Tibial artery (tissue), 4 donors: ENCODE measurements at regions not wholly inside any gene's neighbourhood (a gene's known extent, or its start where the extent isn't known, plus 50 kb on each side); places are given as distances from the start of the nearest gene placed in this dataset.

Source experiments
- DNase-seq, 2 donors: peaks; one replicate each; pipeline ENCODE4 v3.0.0-alpha.2; 2019
- H3K27ac ChIP-seq, 2 donors: fragments of 200-600 bp; sonication (generic) in 1 of 2; 1 replicate in 1 of 2; 2 replicates in 1 of 2; pipeline ENCODE4 v1.5.1; 2018 to 2019; ENCODE audit warnings: mild to moderate bottlenecking in 1 of 2
- H3K27me3 ChIP-seq, 2 donors: fragments of 200-600 bp; sonication (generic) in 1 of 2; one replicate each; pipeline versions ENCODE4 v1.5.1 to v1.6.0; 2016 to 2019
- H3K36me3 ChIP-seq, 3 donors: fragments of 200-600 bp; sonication (generic) in 2 of 3; one replicate each; pipeline ENCODE4 v1.5.1; 2016 to 2019; ENCODE audit warnings: mild to moderate bottlenecking in 2 of 3
- H3K4me1 ChIP-seq, 4 donors: fragments of 200-600 bp; sonication (generic) in 2 of 4; 1 replicate in 3 of 4; 2 replicates in 1 of 4; pipeline ENCODE4 v1.5.1; 2016 to 2019
- H3K4me3 ChIP-seq, 2 donors: fragments of 200-600 bp; sonication (generic) in 1 of 2; 1 replicate in 1 of 2; 2 replicates in 1 of 2; pipeline ENCODE4 v1.5.1; 2018 to 2019; ENCODE audit warnings: mild to moderate bottlenecking in 2 of 2
- H3K9me3 ChIP-seq, 3 donors: fragments of 200-600 bp; sonication (generic) in 1 of 3; one replicate each; pipeline ENCODE4 v1.5.1; 2016 to 2019
- intact Hi-C: fragments of 100-400 bp; cut with DNase I; formaldehyde crosslinking; loops from one replicate; pipeline ENCODE4 v1.15.0; 2023; ENCODE audit warnings: low total_unique reads
- TF ChIP-seq, protein P1 (sequence below), 2 experiments: fragments of 200-600 bp in 1 of 2; fragments of 450-650 bp in 1 of 2; IDR thresholded peaks; one replicate each; pipeline ENCODE4 v1.5.1; 2017 to 2019; ENCODE audit warnings: antibody characterized with exemption in 2 of 2, mild to moderate bottlenecking in 1 of 2, moderate library complexity in 1 of 2

DNA sequence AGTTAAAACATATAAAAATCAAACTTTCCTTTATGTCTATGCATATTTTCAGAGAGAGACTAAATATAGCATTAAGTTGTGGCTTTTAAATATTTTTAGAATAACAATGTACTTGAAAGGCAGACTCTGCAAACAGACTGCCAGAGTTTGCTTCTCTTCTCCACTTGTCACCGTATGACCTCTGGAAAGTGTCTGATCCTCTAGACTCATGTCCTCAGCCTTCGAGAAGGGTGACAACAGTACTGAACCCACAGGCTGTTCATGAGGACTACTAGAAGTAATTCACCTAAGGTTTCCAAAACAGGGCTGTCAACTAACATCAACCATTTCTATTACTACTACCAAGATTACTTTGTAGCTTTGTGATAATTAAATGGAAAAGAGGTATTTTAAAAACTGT is 167.7 kb upstream of the TBCA start:
- Histone ChIP-seq H3K27ac (no peak overlapping the region), H3K36me3 (no peaks in the 10 kb centered on the region), H3K4me1 (no peaks in the 10 kb centered on the region), H3K27me3 (peaks cover 0 to 8% of the 10 kb centered on the region in 2 donors), H3K9me3 (peaks cover 0 to 5% (median 0%) of the 10 kb centered on the region in 3 donors), H3K4me3 (no peak overlapping the region)
- DNase-seq, result no peak
- intact Hi-C loops, result no loop called here
- TF ChIP-seq, protein P1, sequence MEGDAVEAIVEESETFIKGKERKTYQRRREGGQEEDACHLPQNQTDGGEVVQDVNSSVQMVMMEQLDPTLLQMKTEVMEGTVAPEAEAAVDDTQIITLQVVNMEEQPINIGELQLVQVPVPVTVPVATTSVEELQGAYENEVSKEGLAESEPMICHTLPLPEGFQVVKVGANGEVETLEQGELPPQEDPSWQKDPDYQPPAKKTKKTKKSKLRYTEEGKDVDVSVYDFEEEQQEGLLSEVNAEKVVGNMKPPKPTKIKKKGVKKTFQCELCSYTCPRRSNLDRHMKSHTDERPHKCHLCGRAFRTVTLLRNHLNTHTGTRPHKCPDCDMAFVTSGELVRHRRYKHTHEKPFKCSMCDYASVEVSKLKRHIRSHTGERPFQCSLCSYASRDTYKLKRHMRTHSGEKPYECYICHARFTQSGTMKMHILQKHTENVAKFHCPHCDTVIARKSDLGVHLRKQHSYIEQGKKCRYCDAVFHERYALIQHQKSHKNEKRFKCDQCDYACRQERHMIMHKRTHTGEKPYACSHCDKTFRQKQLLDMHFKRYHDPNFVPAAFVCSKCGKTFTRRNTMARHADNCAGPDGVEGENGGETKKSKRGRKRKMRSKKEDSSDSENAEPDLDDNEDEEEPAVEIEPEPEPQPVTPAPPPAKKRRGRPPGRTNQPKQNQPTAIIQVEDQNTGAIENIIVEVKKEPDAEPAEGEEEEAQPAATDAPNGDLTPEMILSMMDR (IDR thresholded peaks at IDR 0.05), result no peak

DNA sequence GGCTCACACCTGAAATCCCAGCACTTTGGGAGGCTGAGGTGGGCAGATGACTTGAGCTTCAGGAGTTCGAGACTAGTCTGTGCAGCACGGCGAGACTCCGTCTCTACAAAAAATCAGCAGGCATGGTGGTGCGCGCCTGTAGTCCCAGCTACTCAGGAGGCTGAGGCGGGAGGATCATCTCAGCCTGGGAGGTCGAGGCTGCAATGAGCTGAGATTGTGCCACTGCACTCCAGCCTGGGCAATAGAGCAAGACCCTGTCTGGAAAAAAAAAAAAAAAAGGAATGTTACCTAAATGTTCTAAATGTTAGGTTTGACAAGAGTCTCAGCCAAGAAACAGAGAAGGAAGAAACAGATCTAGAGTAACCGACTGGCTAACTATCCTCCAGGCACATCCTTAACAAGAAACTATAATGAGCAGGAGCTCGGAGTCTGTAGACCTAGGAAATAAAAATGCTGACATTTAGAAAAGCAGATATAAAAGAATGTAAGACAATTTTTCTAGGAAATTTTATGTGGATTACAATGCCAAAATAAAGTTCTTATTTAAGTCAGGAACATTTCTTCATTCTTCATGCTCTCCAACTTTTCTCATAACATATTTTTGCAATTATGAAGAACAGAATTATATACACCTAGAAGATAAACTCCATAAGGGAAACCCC is 166.6 kb upstream of the TBCA start:
- TF ChIP-seq, protein P1 (IDR thresholded peaks at IDR 0.05), result no peak
- H3K9me3 ChIP-seq, result peaks cover 0 to 5% (median 0%) of the 10 kb centered on the region in 3 donors
- intact Hi-C loops, result no loop called here
- H3K4me1 ChIP-seq, result no peaks in the 10 kb centered on the region
- H3K27me3 ChIP-seq, result peaks cover 0 to 8% of the 10 kb centered on the region in 2 donors
- H3K27ac ChIP-seq, result no peak overlapping the region
- no peaks in the 10 kb centered on the region for H3K36me3 ChIP-seq
- DNase-seq, result no peak
- no peak overlapping the region for H3K4me3 ChIP-seq

DNA sequence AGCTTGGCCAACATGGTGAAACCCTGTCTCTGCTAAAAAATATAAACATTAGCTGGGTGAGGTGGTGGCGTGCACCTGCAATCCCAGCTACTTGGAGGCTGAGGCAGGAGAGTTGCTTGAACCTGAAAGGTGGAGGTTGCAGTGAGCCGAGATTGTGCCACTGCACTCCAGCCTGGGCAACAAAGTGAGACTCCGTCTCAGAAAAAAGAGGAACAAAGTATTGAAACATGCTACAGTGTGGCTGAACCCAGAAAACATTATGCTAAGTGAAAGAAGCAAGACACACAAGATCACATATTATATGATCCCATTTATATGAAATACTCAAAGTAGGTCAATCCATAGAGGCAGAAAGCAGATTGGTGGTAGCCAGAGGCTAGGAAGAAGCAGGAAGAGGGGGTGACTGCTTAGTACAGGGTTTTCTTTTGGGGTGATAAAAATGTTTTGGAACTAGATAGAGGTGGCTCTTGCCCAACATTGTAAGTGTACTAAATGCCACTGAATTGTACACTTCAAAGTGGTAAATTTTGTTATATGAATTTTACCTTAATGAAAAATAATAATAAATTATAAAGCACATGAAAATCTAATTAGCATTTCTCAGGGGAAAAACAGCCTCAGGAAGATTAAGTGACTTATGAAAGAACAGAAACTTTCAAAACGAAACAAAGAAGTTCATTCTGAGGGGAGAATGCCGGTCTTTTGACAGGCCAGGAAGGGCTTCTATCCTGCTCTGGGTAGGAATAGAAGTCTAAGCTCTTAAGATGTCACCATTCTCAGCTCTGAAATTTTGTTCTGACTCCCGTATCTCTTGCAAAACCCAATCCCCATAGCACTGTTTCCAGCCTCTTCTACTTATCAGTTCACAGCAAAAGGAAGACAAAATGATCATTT is 161.1 kb upstream of the TBCA start:
- H3K9me3 ChIP-seq, result peaks cover 0 to 5% (median 0%) of the 10 kb centered on the region in 3 donors
- H3K27ac ChIP-seq, result no peak overlapping the region
- DNase-seq, result no peak
- intact Hi-C loops, result no loop called here
- TF ChIP-seq, protein P1 (IDR thresholded peaks at IDR 0.05), result no peak
- H3K27me3 ChIP-seq, result peaks cover 0 to 8% of the 10 kb centered on the region in 2 donors
- H3K4me1 ChIP-seq, result no peaks in the 10 kb centered on the region
- H3K4me3 ChIP-seq, result no peak overlapping the region
- no peaks in the 10 kb centered on the region for H3K36me3 ChIP-seq

DNA sequence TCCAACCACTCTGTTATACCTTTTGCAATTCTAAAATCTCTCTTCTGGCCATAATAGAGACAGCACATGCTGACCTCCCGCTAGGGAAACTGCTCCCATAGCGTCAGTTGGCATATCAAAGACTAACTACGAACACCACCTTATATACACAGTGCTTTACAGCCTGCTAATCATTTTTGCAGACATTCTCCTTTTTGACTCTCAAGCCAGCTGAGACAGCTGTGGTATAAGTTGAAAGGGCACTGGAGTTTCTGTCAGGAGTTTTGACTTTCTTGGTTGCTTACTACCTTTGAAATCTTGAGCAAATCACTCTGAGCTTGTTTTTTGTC is 160.2 kb upstream of the TBCA start:
- TF ChIP-seq, protein P1 (IDR thresholded peaks at IDR 0.05), result no peak
- peaks cover 0 to 8% of the 10 kb centered on the region in 2 donors for H3K27me3 ChIP-seq
- DNase-seq, result no peak
- no peaks in the 10 kb centered on the region for H3K36me3 ChIP-seq
- peaks cover 0 to 5% (median 0%) of the 10 kb centered on the region in 3 donors for H3K9me3 ChIP-seq
- H3K27ac ChIP-seq, result no peak overlapping the region
- H3K4me3 ChIP-seq, result no peak overlapping the region
- intact Hi-C loops, result no loop called here
- no peaks in the 10 kb centered on the region for H3K4me1 ChIP-seq

DNA sequence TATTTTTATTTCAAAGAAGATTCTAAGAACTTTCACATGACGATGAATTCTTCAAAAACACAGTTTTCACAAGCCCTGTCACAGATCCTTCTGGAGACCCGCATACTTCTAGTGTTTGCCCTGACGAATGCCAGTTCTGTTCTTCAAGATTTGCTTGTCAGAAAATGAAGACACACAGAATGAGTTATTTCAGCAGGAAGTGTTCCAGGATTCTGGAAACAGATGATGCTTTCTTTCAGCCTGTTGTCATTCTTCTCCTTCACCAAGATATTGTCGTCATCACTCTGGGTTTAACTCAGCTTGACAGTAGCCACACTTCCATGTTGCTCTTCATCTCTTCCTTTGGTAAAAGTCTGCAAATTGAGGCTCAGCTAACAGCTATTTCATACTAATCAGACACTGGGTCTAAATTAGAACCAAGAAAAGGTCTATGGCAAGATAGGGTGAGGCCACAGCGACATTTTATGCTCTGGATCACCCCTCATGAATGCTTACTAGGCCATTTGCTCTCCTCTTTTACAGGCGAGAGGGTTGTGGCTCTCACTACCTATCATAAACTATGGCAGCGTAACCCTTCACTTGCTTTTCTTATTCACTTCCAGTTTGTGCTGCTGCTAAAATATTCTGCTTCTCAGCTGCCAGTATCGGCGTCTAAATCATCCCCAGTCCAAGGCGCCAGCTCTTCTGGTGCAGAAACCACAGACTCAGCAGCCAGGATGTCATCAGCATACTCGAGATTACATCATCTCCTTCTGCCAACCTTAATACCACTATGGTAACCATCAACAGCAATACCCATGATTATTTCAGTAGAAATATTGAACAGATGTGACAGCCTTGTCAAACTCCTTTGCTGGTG is 159.6 kb upstream of the TBCA start:
- intact Hi-C loops, result no loop called here
- no peak overlapping the region for H3K27ac ChIP-seq
- H3K27me3 ChIP-seq, result peaks cover 0 to 3% of the 10 kb centered on the region in 2 donors

More for the DNA sequence above, 159.6 kb upstream of the TBCA start:
- DNase-seq, result no peak
- Histone ChIP-seq H3K9me3 (peaks cover 0 to 5% (median 0%) of the 10 kb centered on the region in 3 donors), H3K36me3 (no peaks in the 10 kb centered on the region), H3K4me3 (no peak overlapping the region), H3K4me1 (no peaks in the 10 kb centered on the region)
- TF ChIP-seq, protein P1 (IDR thresholded peaks at IDR 0.05), result no peak
